ENCODE measurements at regions not wholly inside any gene's neighbourhood (a gene's known extent, or its start where the extent isn't known, plus 50 kb on each side); places are given as distances from the start of the nearest gene placed in this dataset.
"Not testable (repeated sequence)": the region's sequence is repeated elsewhere in the genome, so short reads cannot be mapped to it uniquely, and the experiment has no call there.

- intact Hi-C loops (cut with DNase I) = no loop called here
- no peak for DNase-seq
Measured at GRCh38 chr14:40362856-40363255, 930.6 kb upstream of the FBXO33 start.

GRCh38 chr14:40354754-40355153 lies 922.5 kb upstream of the FBXO33 start:
- DNase-seq = no peak
- intact Hi-C loops (cut with DNase I) = no loop called here

- intact Hi-C loops (cut with DNase I); DNase-seq: not testable (repeated sequence)
Measured at GRCh38 chr14:40348104-40348503, 915.9 kb upstream of the FBXO33 start.

- no peak for DNase-seq
- intact Hi-C loops (cut with DNase I) = no loop called here
Measured at GRCh38 chr14:40347675-40348074, 915.4 kb upstream of the FBXO33 start.

- intact Hi-C loops (cut with DNase I) = no loop called here
- no peak for DNase-seq
Measured at GRCh38 chr14:40346275-40346674, 914.0 kb upstream of the FBXO33 start.

GRCh38 chr14:40345334-40345733 lies 913.1 kb upstream of the FBXO33 start:
- intact Hi-C loops (cut with DNase I) = no loop called here
- no peak for DNase-seq

GRCh38 chr14:40340708-40341107 lies 908.5 kb upstream of the FBXO33 start:
- intact Hi-C loops (cut with DNase I) = no loop called here

GRCh38 chr14:40336846-40337245 lies 904.6 kb upstream of the FBXO33 start:
- no peak for DNase-seq
- intact Hi-C loops (cut with DNase I) = no loop called here

More at GRCh38 chr14:40340708-40341107, 908.5 kb upstream of the FBXO33 start:
- no peak for DNase-seq

GRCh38 chr14:40326519-40326918 lies 894.3 kb upstream of the FBXO33 start:
- intact Hi-C loops (cut with DNase I); DNase-seq: not testable (repeated sequence)

GRCh38 chr14:40318211-40318719 lies 886.0 kb upstream of the FBXO33 start:
- no peak for DNase-seq
- intact Hi-C loops (cut with DNase I) = no loop called here

- DNase-seq = no peak
- intact Hi-C loops (cut with DNase I) = no loop called here
Measured at GRCh38 chr14:40317690-40318089, 885.5 kb upstream of the FBXO33 start.

GRCh38 chr14:40312296-40312695 lies 880.1 kb upstream of the FBXO33 start:
- intact Hi-C loops (cut with DNase I) = no loop called here
- no peak for DNase-seq

- no peak for DNase-seq
- intact Hi-C loops (cut with DNase I) = no loop called here
Measured at GRCh38 chr14:40309124-40309523, 876.9 kb upstream of the FBXO33 start.

GRCh38 chr14:40308240-40308639 lies 876.0 kb upstream of the FBXO33 start:
- no peak for DNase-seq
- intact Hi-C loops (cut with DNase I) = no loop called here

- intact Hi-C loops (cut with DNase I) = no loop called here
- no peak for DNase-seq
Measured at GRCh38 chr14:40296821-40297220, 864.6 kb upstream of the FBXO33 start.

- intact Hi-C loops (cut with DNase I) = no loop called here
- DNase-seq = no peak
Measured at GRCh38 chr14:40292664-40293063, 860.4 kb upstream of the FBXO33 start.

- intact Hi-C loops (cut with DNase I) = no loop called here
- DNase-seq = no peak
Measured at GRCh38 chr14:40282196-40282595, 850.0 kb upstream of the FBXO33 start.

- intact Hi-C loops (cut with DNase I) = no loop called here
- DNase-seq = no peak
Measured at GRCh38 chr14:40280652-40281051, 848.4 kb upstream of the FBXO33 start.

- DNase-seq = no peak
- intact Hi-C loops (cut with DNase I) = no loop called here
Measured at GRCh38 chr14:40273417-40273816, 841.2 kb upstream of the FBXO33 start.

GRCh38 chr14:40271480-40271879 lies 839.2 kb upstream of the FBXO33 start:
- intact Hi-C loops (cut with DNase I) = no loop called here
- no peak for DNase-seq

GRCh38 chr14:40269436-40269835 lies 837.2 kb upstream of the FBXO33 start:
- no peak for DNase-seq
- intact Hi-C loops (cut with DNase I) = no loop called here

GRCh38 chr14:40268236-40268635 lies 836.0 kb upstream of the FBXO33 start:
- intact Hi-C loops (cut with DNase I) = no loop called here
- DNase-seq = no peak
